Calu3 (cell line): ENCODE measurements at regions not wholly inside any gene's neighbourhood (a gene's known extent, or its start where the extent isn't known, plus 50 kb on each side); places are given as distances from the start of the nearest gene placed in this dataset.

Experiments used
- BruUV-seq: library from RNA; stranded (reverse); fragments of 400-500 nt; replicated peaks from 2 replicates; lab custom pipeline; 2021; lab: Mats Ljungman, UMichigan
- CTCF ChIA-PET: fragments of 300-600 bp; sonication (Branson Sonifier 250); formaldehyde crosslinking; loops from one replicate; lab custom pipeline; 2022; ENCODE audit warnings: antibody characterized with exemption; lab: Charles Lee
- DNase-seq: peaks from one replicate; pipeline ENCODE4 v3.0.0; 2022
- H3K27ac Mint-ChIP-seq: one replicate; pipeline ENCODE4 v1.8.0; 2022; ENCODE audit warnings: mixed read lengths; ENCODE audit not compliant: unreplicated experiment
- H3K27me3 Mint-ChIP-seq: one replicate; pipeline ENCODE4 v1.8.0; 2022; ENCODE audit warnings: mixed read lengths; ENCODE audit not compliant: unreplicated experiment
- H3K36me3 Mint-ChIP-seq: one replicate; pipeline ENCODE4 v1.8.0; 2022; ENCODE audit warnings: mild to moderate bottlenecking, moderate library complexity, mixed read lengths; ENCODE audit not compliant: insufficient read depth, unreplicated experiment
- H3K4me1 Mint-ChIP-seq: one replicate; pipeline ENCODE4 v1.8.0; 2022; ENCODE audit warnings: mild to moderate bottlenecking, low read depth, mixed read lengths; ENCODE audit not compliant: unreplicated experiment
- H3K4me3 Mint-ChIP-seq: one replicate; pipeline ENCODE4 v1.8.0; 2022; ENCODE audit warnings: mild to moderate bottlenecking, low read depth, moderate library complexity, mixed read lengths; ENCODE audit not compliant: unreplicated experiment
- H3K9me3 Mint-ChIP-seq: one replicate; pipeline ENCODE4 v1.8.0; 2022; ENCODE audit warnings: low read depth, mixed read lengths; ENCODE audit not compliant: unreplicated experiment
- CTCF ChIP-seq: fragments of 200-600 bp; IDR thresholded peaks from one replicate; pipeline ENCODE4 v1.8.0; 2022; ENCODE audit warnings: antibody characterized with exemption; ENCODE audit not compliant: unreplicated experiment
- intact Hi-C: fragments of 100-400 bp; cut with micrococcal nuclease; formaldehyde crosslinking; loops from one replicate; pipeline ENCODE4 v1.10.0; 2022; ENCODE audit not compliant: unreplicated experiment

GRCh38 chr18:59063912-59064311, 75.8 kb upstream of the SEC11C start:
- H3K9me3 Mint-ChIP-seq = peaks cover 12% of the 10 kb centered on the region
- no peak for TF ChIP-seq CTCF
- DNase-seq = no peak
- intact Hi-C loops = loop anchor here (1.0 to 10.0 kb wide), 3 partner anchors 112 to 199 kb away; partner anchors contain the start of gene ZNF532
- peaks cover 16% of the 10 kb centered on the region for H3K36me3 Mint-ChIP-seq
- BruUV-seq = TSS peak; percentile 72
- H3K4me3 Mint-ChIP-seq = peak overlapping the region; percentile 62
- H3K4me1 Mint-ChIP-seq = peaks cover 66% of the 10 kb centered on the region
- H3K27ac Mint-ChIP-seq = peak overlapping the region; percentile 86
- no peaks in the 10 kb centered on the region for H3K27me3 Mint-ChIP-seq
- CTCF ChIA-PET = interaction anchor here (1.0 to 1.8 kb wide), 3 partner anchors 199 to 300 kb away, joined by 3 to 6 read pairs (median 3); partner anchors contain the start of gene ZNF532

GRCh38 chr18:59065684-59066083, 74.0 kb upstream of the SEC11C start:
- BruUV-seq = no TSS peak
- Mint-ChIP-seq H3K36me3 (peaks cover 12% of the 10 kb centered on the region), H3K9me3 (peaks cover 6% of the 10 kb centered on the region), H3K4me3 (no peak overlapping the region), H3K27ac (peak overlapping the region; percentile 62), H3K27me3 (no peaks in the 10 kb centered on the region), H3K4me1 (peaks cover 68% of the 10 kb centered on the region)
- intact Hi-C loops = loop anchor here (5.0 to 10.0 kb wide), 2 partner anchors 73 to 201 kb away; partner anchors contain the start of gene ZNF532
- DNase-seq = no peak
- CTCF ChIA-PET = interaction anchor here (0.6 kb wide), 1 partner anchor 239 kb away, joined by 8 read pairs; no protein-coding TSS in a partner anchor
- no peak for TF ChIP-seq CTCF

- Mint-ChIP-seq H3K9me3 (peaks cover 2% of the 10 kb centered on the region), H3K4me3 (no peak overlapping the region), H3K27me3 (no peaks in the 10 kb centered on the region), H3K36me3 (peaks cover 7% of the 10 kb centered on the region), H3K27ac (peak overlapping the region; percentile 73), H3K4me1 (peaks cover 46% of the 10 kb centered on the region)
- CTCF ChIA-PET = interaction anchor here (0.9 kb wide), 1 partner anchor 299 kb away, joined by 4 read pairs; no protein-coding TSS in a partner anchor
- peak; percentile 66 for TF ChIP-seq CTCF
- intact Hi-C loops = loop anchor here (5.0 to 10.0 kb wide), 2 partner anchors 76 to 203 kb away; partner anchors contain the start of gene ZNF532
- DNase-seq = peak; percentile 73
- no TSS peak for BruUV-seq
Measured at GRCh38 chr18:59067873-59068272, 71.8 kb upstream of the SEC11C start.

DNA sequence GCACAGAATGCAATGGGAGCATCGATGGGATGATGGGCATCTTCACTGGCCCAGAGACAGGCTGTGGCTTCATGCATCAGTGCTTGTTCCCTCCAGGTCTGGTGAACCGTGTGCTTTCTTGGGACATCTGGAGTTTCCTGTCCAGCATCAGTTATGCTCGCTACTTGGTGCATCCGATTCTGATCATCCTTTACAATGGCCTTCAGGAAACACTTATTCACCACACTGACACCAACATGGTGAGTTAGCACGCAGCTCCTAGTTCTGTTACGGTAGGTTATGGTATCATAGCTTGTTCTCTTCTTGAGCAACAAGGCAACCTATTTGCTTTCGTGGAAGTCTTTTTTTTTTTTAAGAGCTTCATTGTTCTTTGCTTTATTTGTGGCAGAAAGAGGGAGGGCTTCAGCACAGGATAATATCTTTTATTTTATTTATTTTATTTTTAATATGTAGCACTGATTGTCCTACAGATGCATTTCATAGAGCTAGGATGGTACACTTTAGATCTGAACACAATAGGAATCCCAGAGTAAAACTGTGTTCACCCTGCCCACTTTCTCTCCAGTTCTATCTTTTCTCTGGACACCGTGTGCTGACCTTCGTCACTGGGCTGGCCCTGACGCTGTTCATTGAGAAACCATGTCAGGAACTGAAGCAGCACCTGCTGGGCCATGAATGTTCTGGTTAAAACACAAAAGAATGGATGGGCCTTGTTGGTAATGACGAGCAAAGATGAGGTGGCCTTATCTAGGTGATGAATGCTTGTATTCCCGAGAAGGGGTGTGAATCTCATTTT, 71.2 kb upstream of the SEC11C start:
- no peak for DNase-seq
- intact Hi-C loops = loop anchor here (5.0 to 10.0 kb wide), 2 partner anchors 76 to 204 kb away; partner anchors contain the start of gene ZNF532
- no peaks in the 10 kb centered on the region for H3K27me3 Mint-ChIP-seq
- H3K4me1 Mint-ChIP-seq = peaks cover 40% of the 10 kb centered on the region
- no peak for TF ChIP-seq CTCF
- no peak overlapping the region for H3K27ac Mint-ChIP-seq
- H3K9me3 Mint-ChIP-seq = peaks cover 2% of the 10 kb centered on the region
- BruUV-seq = no TSS peak
- no peak overlapping the region for H3K4me3 Mint-ChIP-seq
- H3K36me3 Mint-ChIP-seq = peaks cover under 1% of the 10 kb centered on the region
- CTCF ChIA-PET = interaction anchor here (0.7 to 1.2 kb wide), 3 partner anchors 204 to 300 kb away, joined by 3 to 4 read pairs (median 3); partner anchors contain the start of gene ZNF532
